ENCODE measurements at regions not wholly inside any gene's neighbourhood (a gene's known extent, or its start where the extent isn't known, plus 50 kb on each side); places are given as distances from the start of the nearest gene placed in this dataset.

DNA sequence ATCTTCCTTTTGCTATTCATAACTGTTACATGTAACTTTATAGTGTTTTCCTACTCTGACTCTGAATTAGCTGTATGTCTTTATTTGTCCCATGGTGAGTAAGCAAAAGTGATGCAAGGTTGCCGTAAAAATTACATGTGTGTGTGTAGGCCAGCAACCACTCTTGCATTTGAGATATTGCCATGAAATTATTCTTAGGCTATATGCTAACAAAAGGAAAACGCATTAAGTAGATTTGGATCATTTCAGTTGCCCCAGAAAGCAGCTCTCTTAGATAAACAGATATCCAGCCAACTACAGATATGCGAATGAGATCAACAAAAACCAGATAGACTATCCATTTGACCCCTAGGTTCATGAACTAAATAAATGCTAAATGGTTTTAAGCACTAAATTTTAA is 73.6 kb downstream of the CYLC2 start:
- H3K36me3 ChIP-seq (ENCODE audit: insufficient read depth, low read length) = no peaks in the 10 kb centered on the region
- no peaks in the 10 kb centered on the region for H3K4me1 ChIP-seq (ENCODE audit: insufficient read depth, low read length)
- H3K27me3 ChIP-seq (ENCODE audit: insufficient read depth, low read length) = no peaks in the 10 kb centered on the region
- H2AFZ ChIP-seq (ENCODE audit: low read depth, low read length) = no peak overlapping the region
- H3K9me3 ChIP-seq (ENCODE audit: low read length) = no peaks in the 10 kb centered on the region
- H3K4me3 ChIP-seq (ENCODE audit: low read length) = no peak overlapping the region

DNA sequence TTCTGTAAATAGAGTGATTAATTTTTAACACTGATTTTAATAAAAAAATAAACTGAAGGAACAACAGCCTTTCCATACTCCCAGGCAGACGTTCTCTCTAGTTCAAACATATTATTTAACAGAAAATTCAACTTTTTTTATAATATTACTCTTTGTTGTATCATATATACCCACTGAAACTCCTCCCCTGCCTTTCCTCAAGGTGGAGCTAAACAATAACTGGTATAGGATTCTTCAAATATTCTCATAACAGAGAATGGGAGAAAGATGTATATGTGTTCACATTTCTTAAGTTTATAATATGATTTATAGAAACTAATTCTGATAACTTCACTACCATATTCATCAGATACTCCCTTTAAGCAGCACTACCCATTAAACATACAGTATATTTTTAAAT is 83.4 kb downstream of the CYLC2 start:
- no peaks in the 10 kb centered on the region for H3K4me1 ChIP-seq (ENCODE audit: insufficient read depth, low read length)
- no peaks in the 10 kb centered on the region for H3K9me3 ChIP-seq (ENCODE audit: low read length)
- no peaks in the 10 kb centered on the region for H3K36me3 ChIP-seq (ENCODE audit: insufficient read depth, low read length)
- no peaks in the 10 kb centered on the region for H3K27me3 ChIP-seq (ENCODE audit: insufficient read depth, low read length)
- H3K4me3 ChIP-seq (ENCODE audit: low read length) = no peak overlapping the region
- no peak overlapping the region for H2AFZ ChIP-seq (ENCODE audit: low read depth, low read length)

DNA sequence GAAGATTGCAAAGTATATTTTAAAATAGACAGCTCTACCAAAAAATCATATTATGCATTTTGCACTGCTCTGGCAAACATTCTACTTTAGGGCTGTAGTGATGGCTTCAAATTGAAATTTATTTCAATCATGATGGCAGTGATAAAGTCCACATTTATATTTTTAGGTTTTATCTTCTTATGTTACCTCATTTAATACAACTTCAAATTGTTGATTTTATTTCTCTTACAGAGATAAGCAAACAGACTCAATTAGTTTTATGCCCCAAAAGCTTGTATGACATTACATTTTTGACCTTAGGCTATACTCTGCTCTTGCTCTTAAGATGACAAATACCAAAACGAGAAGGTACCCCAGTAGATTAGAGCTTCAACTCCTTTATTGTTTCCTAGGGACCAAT is 87.4 kb downstream of the CYLC2 start:
- no peaks in the 10 kb centered on the region for H3K27me3 ChIP-seq (ENCODE audit: insufficient read depth, low read length)
- no peaks in the 10 kb centered on the region for H3K36me3 ChIP-seq (ENCODE audit: insufficient read depth, low read length)
- no peak overlapping the region for H3K4me3 ChIP-seq (ENCODE audit: low read length)

DNA sequence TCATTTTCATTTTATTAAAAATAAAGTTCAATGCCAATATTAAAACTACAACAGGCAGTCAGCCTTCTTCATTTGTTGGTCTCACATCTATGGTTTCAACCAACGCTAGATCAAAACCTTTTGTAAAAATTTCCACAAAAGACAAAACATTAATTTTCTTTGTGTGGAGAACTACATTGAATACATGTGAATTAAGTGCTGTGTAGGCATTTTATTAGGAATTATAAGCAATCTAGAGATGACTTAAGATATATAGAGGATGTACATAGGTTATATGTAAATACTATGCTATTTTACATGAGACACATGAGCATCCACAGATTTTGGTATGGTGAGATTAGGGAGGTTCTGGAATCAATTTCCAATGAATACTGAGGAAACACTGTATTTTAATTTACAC is 94.2 kb downstream of the CYLC2 start:
- Histone ChIP-seq H3K9me3 (ENCODE audit: low read length) (no peaks in the 10 kb centered on the region), H3K4me1 (ENCODE audit: insufficient read depth, low read length) (no peaks in the 10 kb centered on the region)

More for the DNA sequence above, 87.4 kb downstream of the CYLC2 start:
- H3K4me1 ChIP-seq (ENCODE audit: insufficient read depth, low read length) = no peaks in the 10 kb centered on the region
- H2AFZ ChIP-seq (ENCODE audit: low read depth, low read length) = no peak overlapping the region
- no peaks in the 10 kb centered on the region for H3K9me3 ChIP-seq (ENCODE audit: low read length)

DNA sequence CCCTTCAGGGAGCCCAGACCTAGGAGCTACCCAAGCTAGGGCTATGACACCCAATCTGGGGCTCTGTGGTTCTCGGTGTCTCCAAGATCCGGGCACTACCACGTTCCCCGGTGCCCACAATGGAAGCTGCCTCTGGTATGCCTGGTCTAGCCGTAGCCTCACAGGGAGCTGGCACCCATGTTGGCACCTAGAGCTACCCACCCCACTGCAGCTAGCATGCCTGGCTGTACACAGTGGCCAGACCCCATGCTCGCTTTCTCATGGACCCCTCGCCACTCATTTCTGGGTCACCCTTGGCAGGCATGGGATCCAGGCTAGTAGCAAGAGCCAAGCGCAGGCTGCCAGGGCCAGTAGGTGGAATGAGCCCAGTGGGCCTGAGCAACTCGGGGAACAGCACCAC is 109.0 kb downstream of the CYLC2 start:
- no peak overlapping the region for H3K4me3 ChIP-seq (ENCODE audit: low read length)
- no peaks in the 10 kb centered on the region for H3K4me1 ChIP-seq (ENCODE audit: insufficient read depth, low read length)
- no peak overlapping the region for H2AFZ ChIP-seq (ENCODE audit: low read depth, low read length)
- H3K27me3 ChIP-seq (ENCODE audit: insufficient read depth, low read length) = no peaks in the 10 kb centered on the region
- H3K9me3 ChIP-seq (ENCODE audit: low read length) = no peaks in the 10 kb centered on the region
- H3K36me3 ChIP-seq (ENCODE audit: insufficient read depth, low read length) = no peaks in the 10 kb centered on the region

More for the DNA sequence above, 94.2 kb downstream of the CYLC2 start:
- Histone ChIP-seq H3K36me3 (ENCODE audit: insufficient read depth, low read length) (no peaks in the 10 kb centered on the region), H3K4me3 (ENCODE audit: low read length) (no peak overlapping the region), H2AFZ (ENCODE audit: low read depth, low read length) (no peak overlapping the region), H3K27me3 (ENCODE audit: insufficient read depth, low read length) (no peaks in the 10 kb centered on the region)

DNA sequence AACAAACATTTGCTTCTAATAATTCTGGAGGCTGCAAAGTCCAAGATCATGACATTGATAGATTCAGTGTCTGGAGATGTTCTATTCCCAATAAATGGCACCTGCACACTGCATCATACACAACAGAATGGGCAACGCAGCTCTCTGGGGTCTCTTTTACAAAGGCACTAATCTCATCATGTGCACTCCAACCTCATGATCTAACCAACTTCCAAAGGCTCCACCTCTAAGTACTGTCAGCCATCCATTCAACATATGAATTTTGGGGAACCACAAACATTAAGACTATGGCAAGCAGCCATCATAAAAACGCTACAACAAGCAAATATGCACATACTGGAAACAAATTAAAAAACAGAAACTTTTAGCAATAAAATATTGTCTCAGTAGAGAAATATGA is 121.1 kb downstream of the CYLC2 start:
- Histone ChIP-seq H2AFZ (ENCODE audit: low read depth, low read length) (no peak overlapping the region), H3K36me3 (ENCODE audit: insufficient read depth, low read length) (no peaks in the 10 kb centered on the region), H3K27me3 (ENCODE audit: insufficient read depth, low read length) (no peaks in the 10 kb centered on the region), H3K4me3 (ENCODE audit: low read length) (no peak overlapping the region), H3K4me1 (ENCODE audit: insufficient read depth, low read length) (no peaks in the 10 kb centered on the region), H3K9me3 (ENCODE audit: low read length) (no peaks in the 10 kb centered on the region)

DNA sequence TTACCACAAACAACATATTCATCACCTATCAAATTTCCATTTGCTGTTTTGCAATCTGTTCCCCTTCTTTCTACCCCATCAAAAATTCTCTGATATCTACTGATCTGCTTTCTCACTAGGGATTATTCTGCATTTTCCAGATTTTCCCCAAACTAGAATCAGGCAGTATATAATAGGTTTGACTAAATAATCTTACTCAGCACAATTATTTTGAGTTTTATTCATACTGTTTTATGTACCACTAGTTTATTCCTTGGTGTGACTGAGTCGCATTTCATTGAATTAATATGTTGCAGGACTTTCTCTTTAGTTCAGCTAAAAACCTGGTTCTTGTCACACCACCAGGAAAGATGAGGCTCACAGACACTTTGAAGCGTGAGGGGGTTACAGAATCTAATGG is 131.4 kb downstream of the CYLC2 start:
- no peak overlapping the region for H3K4me3 ChIP-seq (ENCODE audit: low read length)
- no peaks in the 10 kb centered on the region for H3K27me3 ChIP-seq (ENCODE audit: insufficient read depth, low read length)
- no peaks in the 10 kb centered on the region for H3K4me1 ChIP-seq (ENCODE audit: insufficient read depth, low read length)
- no peak overlapping the region for H2AFZ ChIP-seq (ENCODE audit: low read depth, low read length)
- H3K36me3 ChIP-seq (ENCODE audit: insufficient read depth, low read length) = no peaks in the 10 kb centered on the region
- no peaks in the 10 kb centered on the region for H3K9me3 ChIP-seq (ENCODE audit: low read length)

DNA sequence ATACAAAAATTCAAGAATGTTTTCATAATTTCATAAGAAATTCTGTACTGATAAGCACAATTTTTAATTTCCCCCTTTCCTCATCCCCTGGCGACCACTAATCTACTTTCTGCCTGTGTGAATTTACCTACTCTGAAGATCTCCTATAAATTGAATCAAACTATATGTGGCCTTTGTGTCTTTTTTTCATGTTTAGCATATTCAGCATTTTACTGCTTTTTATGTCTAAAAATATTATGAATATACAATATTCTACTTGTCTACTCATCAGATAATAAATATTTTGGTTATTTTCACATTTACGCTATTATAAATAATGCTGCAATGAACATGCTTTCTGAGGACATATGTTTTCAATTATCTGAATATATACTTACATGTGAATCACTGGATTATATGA is 144.8 kb downstream of the CYLC2 start:
- Histone ChIP-seq H3K9me3 (ENCODE audit: low read length) (no peaks in the 10 kb centered on the region), H3K4me1 (ENCODE audit: insufficient read depth, low read length) (no peaks in the 10 kb centered on the region), H3K27me3 (ENCODE audit: insufficient read depth, low read length) (no peaks in the 10 kb centered on the region), H3K4me3 (ENCODE audit: low read length) (no peak overlapping the region), H2AFZ (ENCODE audit: low read depth, low read length) (no peak overlapping the region), H3K36me3 (ENCODE audit: insufficient read depth, low read length) (no peaks in the 10 kb centered on the region)

DNA sequence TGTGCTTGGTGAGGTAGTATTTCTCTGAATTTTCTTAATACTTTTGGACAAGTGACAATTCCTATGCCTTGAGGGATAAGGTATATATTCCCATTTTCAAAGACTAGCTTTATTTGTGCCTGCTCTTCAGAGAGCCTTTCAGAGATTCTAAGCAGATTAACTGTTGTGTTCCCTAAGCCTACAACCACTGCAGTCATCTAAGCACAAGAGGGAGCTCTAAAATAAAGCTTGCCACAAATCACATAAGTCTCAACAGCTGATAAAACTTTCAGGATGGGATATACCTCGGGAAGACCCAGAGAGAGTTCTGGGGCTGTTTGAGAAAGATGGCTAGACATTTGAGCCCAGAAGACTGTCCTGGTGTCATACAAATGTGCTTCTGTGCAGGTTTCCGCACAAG is 157.3 kb downstream of the CYLC2 start:
- H2AFZ ChIP-seq (ENCODE audit: low read depth, low read length) = no peak overlapping the region
- no peaks in the 10 kb centered on the region for H3K36me3 ChIP-seq (ENCODE audit: insufficient read depth, low read length)
- H3K27me3 ChIP-seq (ENCODE audit: insufficient read depth, low read length) = no peaks in the 10 kb centered on the region
- no peaks in the 10 kb centered on the region for H3K9me3 ChIP-seq (ENCODE audit: low read length)
- no peaks in the 10 kb centered on the region for H3K4me1 ChIP-seq (ENCODE audit: insufficient read depth, low read length)
- H3K4me3 ChIP-seq (ENCODE audit: low read length) = no peak overlapping the region

DNA sequence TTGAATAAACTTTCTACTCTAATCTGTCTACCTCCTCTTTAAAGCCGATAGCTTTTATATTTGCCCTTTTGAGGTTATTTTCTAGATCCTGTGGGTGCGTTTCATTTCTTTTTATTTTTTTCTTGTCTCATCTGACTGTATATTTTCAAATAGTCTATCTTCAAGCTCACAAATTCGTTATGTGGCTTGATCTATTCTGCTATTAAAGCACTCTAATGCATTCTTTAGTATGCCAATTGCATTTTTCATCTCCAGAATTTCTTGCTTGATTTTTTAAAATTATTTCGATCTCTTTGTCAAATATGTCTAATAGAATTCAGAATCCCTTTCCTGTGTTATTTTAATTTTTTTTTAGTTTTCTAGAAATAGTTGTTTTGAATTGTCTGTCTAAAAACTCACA is 172.4 kb downstream of the CYLC2 start:
- Histone ChIP-seq H3K9me3 (ENCODE audit: low read length) (no peaks in the 10 kb centered on the region), H3K36me3 (ENCODE audit: insufficient read depth, low read length) (no peaks in the 10 kb centered on the region), H3K4me3 (ENCODE audit: low read length) (no peak overlapping the region), H3K27me3 (ENCODE audit: insufficient read depth, low read length) (no peaks in the 10 kb centered on the region), H2AFZ (ENCODE audit: low read depth, low read length) (no peak overlapping the region), H3K4me1 (ENCODE audit: insufficient read depth, low read length) (no peaks in the 10 kb centered on the region)

DNA sequence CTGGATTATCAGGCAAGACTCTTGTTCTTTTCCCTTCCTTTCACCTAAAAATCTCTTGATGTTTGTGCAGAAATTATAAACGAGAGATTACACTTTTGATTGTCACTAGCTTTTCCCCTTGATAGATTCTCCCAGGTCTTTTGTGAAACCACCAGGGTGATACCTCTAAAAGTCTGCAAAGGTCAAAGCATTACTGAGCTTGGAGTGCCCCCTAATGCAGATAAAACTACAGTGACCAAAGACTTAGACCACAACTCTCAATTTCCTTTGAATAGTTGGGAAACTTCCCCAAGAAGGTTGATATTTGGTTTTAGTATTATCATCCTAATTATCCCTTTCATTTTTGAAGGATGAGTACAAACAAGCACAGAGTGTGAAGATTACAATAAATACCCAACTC is 173.1 kb downstream of the CYLC2 start:
- Histone ChIP-seq H3K36me3 (ENCODE audit: insufficient read depth, low read length) (no peaks in the 10 kb centered on the region), H3K9me3 (ENCODE audit: low read length) (no peaks in the 10 kb centered on the region), H2AFZ (ENCODE audit: low read depth, low read length) (no peak overlapping the region), H3K27me3 (ENCODE audit: insufficient read depth, low read length) (no peaks in the 10 kb centered on the region), H3K4me3 (ENCODE audit: low read length) (no peak overlapping the region), H3K4me1 (ENCODE audit: insufficient read depth, low read length) (no peaks in the 10 kb centered on the region)

DNA sequence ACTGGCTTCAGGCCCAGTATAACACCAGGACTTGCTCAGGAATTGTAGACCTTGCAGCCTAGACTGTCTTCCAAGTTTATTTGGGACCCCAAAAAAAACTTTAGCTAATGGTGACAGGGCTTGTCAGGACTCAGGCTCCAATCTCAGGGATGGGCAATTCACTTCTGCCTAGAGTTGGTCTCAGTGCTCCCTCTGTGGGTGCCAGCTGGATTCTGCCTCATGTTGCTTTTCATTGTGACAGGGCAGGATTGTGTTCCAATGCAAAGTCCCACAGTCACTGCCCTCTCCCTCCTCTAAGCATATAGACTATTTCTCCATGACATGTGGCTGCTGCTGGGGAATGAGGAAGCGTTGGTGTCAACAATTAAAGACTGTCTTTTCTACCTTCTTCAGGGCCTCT is 174.7 kb downstream of the CYLC2 start:
- Histone ChIP-seq H3K4me1 (ENCODE audit: insufficient read depth, low read length) (no peaks in the 10 kb centered on the region), H3K4me3 (ENCODE audit: low read length) (no peak overlapping the region), H3K9me3 (ENCODE audit: low read length) (no peaks in the 10 kb centered on the region), H3K27me3 (ENCODE audit: insufficient read depth, low read length) (no peaks in the 10 kb centered on the region), H2AFZ (ENCODE audit: low read depth, low read length) (no peak overlapping the region), H3K36me3 (ENCODE audit: insufficient read depth, low read length) (no peaks in the 10 kb centered on the region)

DNA sequence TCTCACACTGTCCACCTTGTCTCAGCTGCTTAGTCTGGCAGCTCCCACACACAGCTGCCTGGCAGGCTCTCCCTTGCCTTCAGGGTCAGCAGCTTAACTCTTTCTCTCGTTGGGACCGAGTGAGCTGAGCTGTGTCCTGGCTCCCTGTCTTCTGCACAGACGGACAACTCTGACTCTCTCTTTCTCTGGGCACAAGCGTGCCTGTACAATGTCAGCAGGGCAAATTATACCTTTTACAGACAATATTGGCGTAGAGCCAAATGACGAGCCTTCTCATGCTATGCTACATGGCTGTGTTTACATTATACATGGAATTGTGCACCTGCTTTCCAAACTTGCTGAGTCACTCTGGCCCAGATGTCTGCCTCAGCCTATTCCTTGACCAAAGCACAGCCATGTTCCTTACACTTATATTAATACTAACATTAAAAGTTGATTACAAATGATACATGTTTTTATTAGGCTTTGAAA is 188.6 kb downstream of the CYLC2 start:
- H3K4me1 ChIP-seq (ENCODE audit: insufficient read depth, low read length) = no peaks in the 10 kb centered on the region
- H3K27me3 ChIP-seq (ENCODE audit: insufficient read depth, low read length) = no peaks in the 10 kb centered on the region
- no peak overlapping the region for H3K4me3 ChIP-seq (ENCODE audit: low read length)
- H3K36me3 ChIP-seq (ENCODE audit: insufficient read depth, low read length) = no peaks in the 10 kb centered on the region
- no peak overlapping the region for H2AFZ ChIP-seq (ENCODE audit: low read depth, low read length)
- no peaks in the 10 kb centered on the region for H3K9me3 ChIP-seq (ENCODE audit: low read length)

DNA sequence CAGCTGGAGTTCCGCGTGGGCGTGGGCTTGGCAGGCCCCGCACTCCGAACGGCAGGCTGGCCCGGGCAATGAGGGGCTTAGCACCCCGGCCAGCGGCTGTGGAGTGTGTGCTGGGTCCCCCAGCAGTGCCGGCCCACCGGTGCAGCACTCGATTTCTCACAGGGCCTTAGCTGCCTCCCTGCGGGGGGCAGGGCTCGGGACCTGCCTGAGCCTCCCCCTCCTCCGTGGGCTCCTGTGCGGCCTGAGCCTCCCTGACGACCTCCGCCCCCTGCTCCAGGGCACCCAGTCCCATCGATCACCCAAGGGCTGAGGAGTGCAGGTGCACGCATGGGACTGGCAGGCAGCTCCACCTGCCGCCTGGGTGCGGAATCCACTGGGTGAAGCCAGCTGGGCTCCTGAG is 191.8 kb downstream of the CYLC2 start:
- Histone ChIP-seq H3K27me3 (ENCODE audit: insufficient read depth, low read length) (no peaks in the 10 kb centered on the region), H3K36me3 (ENCODE audit: insufficient read depth, low read length) (no peaks in the 10 kb centered on the region), H3K4me1 (ENCODE audit: insufficient read depth, low read length) (no peaks in the 10 kb centered on the region), H3K4me3 (ENCODE audit: low read length) (no peak overlapping the region), H3K9me3 (ENCODE audit: low read length) (no peaks in the 10 kb centered on the region), H2AFZ (ENCODE audit: low read depth, low read length) (no peak overlapping the region)

Data from neuron (in vitro differentiated cells).